ENCODE measurements at regions not wholly inside any gene's neighbourhood (a gene's known extent, or its start where the extent isn't known, plus 50 kb on each side); places are given as distances from the start of the nearest gene placed in this dataset.

DNA sequence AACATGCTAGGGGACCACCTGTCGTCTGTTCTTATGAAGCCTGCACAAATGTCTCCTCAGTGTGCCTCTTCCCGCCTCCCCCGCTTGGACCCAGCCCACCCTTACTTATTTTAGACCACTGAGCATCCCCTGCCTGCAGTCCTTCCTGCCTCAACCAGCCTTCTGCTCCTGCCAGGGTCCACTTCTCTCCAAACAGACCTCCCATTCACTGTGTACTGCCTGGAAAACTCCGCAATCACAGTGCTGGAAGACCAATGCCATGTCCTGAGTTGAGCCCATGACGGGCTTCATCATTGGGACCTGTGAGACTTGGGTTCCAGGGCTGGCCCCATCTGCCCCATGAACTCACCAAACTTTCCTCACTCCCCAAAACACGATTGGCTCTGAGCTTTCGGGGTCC lies 309.4 kb downstream of the IRX1 start:
- no peak overlapping the region for H2BK5ac ChIP-seq (ENCODE audit: insufficient read length, low read length)
- H3K14ac ChIP-seq (ENCODE audit: insufficient read depth, low read length): no peak overlapping the region
- H3K4me1 ChIP-seq (ENCODE audit: insufficient read depth, low read length): no peaks in the 10 kb centered on the region
- no peak overlapping the region for H2AFZ ChIP-seq (ENCODE audit: low read length)
- no peak overlapping the region for H3K4ac ChIP-seq (ENCODE audit: low read depth, low read length)
- H3T11ph ChIP-seq (ENCODE audit: low read length): no peak overlapping the region
- no peaks in the 10 kb centered on the region for H3K27me3 ChIP-seq (ENCODE audit: insufficient read depth, low read length)
- no peak overlapping the region for H3K18ac ChIP-seq (ENCODE audit: insufficient read length, low read depth, low read length)
- no peak overlapping the region for H3K4me2 ChIP-seq (ENCODE audit: insufficient read depth, insufficient read length, low read length)
- no peaks in the 10 kb centered on the region for H4K20me1 ChIP-seq (ENCODE audit: control insufficient read depth, insufficient read depth, insufficient read length)
- Mint-ChIP-seq H3K4me3 (no peak overlapping the region), H3K4me1 (no peaks in the 10 kb centered on the region), H3K9me3 (peaks cover 0 to 2% of the 10 kb centered on the region in 2 experiments; a peak in 2 of 5 replicates), H3K27me3 (ENCODE audit: low read depth) (peaks cover 11% of the 10 kb centered on the region; the same call in 1 of the 2 replicates), H3K36me3 (ENCODE audit: insufficient read depth in 1 of 3, low read depth in 3 of 3) (no peaks in the 10 kb centered on the region), H3K27ac (no peak overlapping the region)
- H3K9me3 ChIP-seq (ENCODE audit: control insufficient read depth, low read depth, low read length): no peaks in the 10 kb centered on the region
- H2BK12ac ChIP-seq (ENCODE audit: insufficient read length, low read depth, low read length): no peak overlapping the region
- H3K27ac ChIP-seq (ENCODE audit: insufficient read length, low read depth, low read length): no peak overlapping the region
- WGBS (ENCODE audit: extremely low coverage, insufficient read length, low lambda C conversion rate): no CpG with 5 or more reads among the region's 7 CpGs
- no peak for DNase-seq
- H3K23ac ChIP-seq (ENCODE audit: insufficient read length, low read depth, low read length): no peak overlapping the region
- H3K79me1 ChIP-seq (ENCODE audit: insufficient read depth, low read depth, low read length, poor library complexity, severe bottlenecking): no peaks in the 10 kb centered on the region
- H4K8ac ChIP-seq (replicated peaks; ENCODE audit: insufficient read length, low read depth, low read length): no peak overlapping the region
- H4K5ac ChIP-seq (ENCODE audit: insufficient read length, low read depth, low read length): no peak overlapping the region
- TF ChIP-seq, protein P1, sequence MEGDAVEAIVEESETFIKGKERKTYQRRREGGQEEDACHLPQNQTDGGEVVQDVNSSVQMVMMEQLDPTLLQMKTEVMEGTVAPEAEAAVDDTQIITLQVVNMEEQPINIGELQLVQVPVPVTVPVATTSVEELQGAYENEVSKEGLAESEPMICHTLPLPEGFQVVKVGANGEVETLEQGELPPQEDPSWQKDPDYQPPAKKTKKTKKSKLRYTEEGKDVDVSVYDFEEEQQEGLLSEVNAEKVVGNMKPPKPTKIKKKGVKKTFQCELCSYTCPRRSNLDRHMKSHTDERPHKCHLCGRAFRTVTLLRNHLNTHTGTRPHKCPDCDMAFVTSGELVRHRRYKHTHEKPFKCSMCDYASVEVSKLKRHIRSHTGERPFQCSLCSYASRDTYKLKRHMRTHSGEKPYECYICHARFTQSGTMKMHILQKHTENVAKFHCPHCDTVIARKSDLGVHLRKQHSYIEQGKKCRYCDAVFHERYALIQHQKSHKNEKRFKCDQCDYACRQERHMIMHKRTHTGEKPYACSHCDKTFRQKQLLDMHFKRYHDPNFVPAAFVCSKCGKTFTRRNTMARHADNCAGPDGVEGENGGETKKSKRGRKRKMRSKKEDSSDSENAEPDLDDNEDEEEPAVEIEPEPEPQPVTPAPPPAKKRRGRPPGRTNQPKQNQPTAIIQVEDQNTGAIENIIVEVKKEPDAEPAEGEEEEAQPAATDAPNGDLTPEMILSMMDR (conservative IDR thresholded peaks at IDR 0.05): no peak
- no peak overlapping the region for H2BK15ac ChIP-seq (ENCODE audit: low read depth, low read length)
- H4K91ac ChIP-seq (ENCODE audit: insufficient read length, low read depth, low read length): no peak overlapping the region
- no peak overlapping the region for H2AK5ac ChIP-seq (ENCODE audit: insufficient read length, low read length)
- no peak overlapping the region for H2BK20ac ChIP-seq (ENCODE audit: low read depth, low read length, poor library complexity, severe bottlenecking)
- H2BK120ac ChIP-seq (ENCODE audit: low read depth, low read length, poor library complexity, severe bottlenecking): no peak overlapping the region
- H3K9ac ChIP-seq (ENCODE audit: extremely low read depth, insufficient read length, low read length): no peak overlapping the region
- H3K79me2 ChIP-seq (ENCODE audit: insufficient read depth, low read length): no peaks in the 10 kb centered on the region
- H3K23me2 ChIP-seq (ENCODE audit: insufficient read length, low read depth, low read length, poor library complexity, severe bottlenecking): no peaks in the 10 kb centered on the region
- H3K56ac ChIP-seq (ENCODE audit: insufficient read length, low read depth, low read length): no peak overlapping the region

All from H9 (cell line).